ENCODE measurements at regions not wholly inside any gene's neighbourhood (a gene's known extent, or its start where the extent isn't known, plus 50 kb on each side); places are given as distances from the start of the nearest gene placed in this dataset.
A peak's percentile ranks its signal among the peaks of the same experiment; 100 is the strongest.
"Not testable (repeated sequence)": the region's sequence is repeated elsewhere in the genome, so short reads cannot be mapped to it uniquely, and the experiment has no call there.

GRCh38 chr17:21558921-21559320, 133.4 kb upstream of the KCNJ18 start:
- DNase-seq: not testable (repeated sequence)

GRCh38 chr17:21564262-21564661, 128.1 kb upstream of the KCNJ18 start:
- DNase-seq: no peak

- not testable (repeated sequence) for DNase-seq
These were observed 127.6 kb upstream of the KCNJ18 start for GRCh38 chr17:21564757-21565156.

- DNase-seq: not testable (repeated sequence)
These were observed 121.9 kb upstream of the KCNJ18 start for GRCh38 chr17:21570427-21570826.

GRCh38 chr17:21572148-21572547, 120.2 kb upstream of the KCNJ18 start:
- not testable (repeated sequence) for DNase-seq

- not testable (repeated sequence) for DNase-seq
These were observed 118.9 kb upstream of the KCNJ18 start for GRCh38 chr17:21573271-21573960.

GRCh38 chr17:21573961-21574610, 118.2 kb upstream of the KCNJ18 start:
- DNase-seq: peak; percentile 28 to 33

GRCh38 chr17:21574611-21575255, 117.6 kb upstream of the KCNJ18 start:
- not testable (repeated sequence) for DNase-seq

GRCh38 chr17:21578783-21579182, 113.5 kb upstream of the KCNJ18 start:
- DNase-seq: not testable (repeated sequence)

GRCh38 chr17:21592774-21593173, 99.5 kb upstream of the KCNJ18 start:
- DNase-seq: no peak

GRCh38 chr17:21593452-21594105, 98.7 kb upstream of the KCNJ18 start:
- not testable (repeated sequence) for DNase-seq

GRCh38 chr17:21595086-21595485, 97.2 kb upstream of the KCNJ18 start:
- DNase-seq: no peak

GRCh38 chr17:21602176-21602575, 90.1 kb upstream of the KCNJ18 start:
- no peak for DNase-seq

- DNase-seq: not testable (repeated sequence)
These were observed 89.0 kb upstream of the KCNJ18 start for GRCh38 chr17:21603292-21603691.

GRCh38 chr17:21611443-21611842, 80.9 kb upstream of the KCNJ18 start:
- not testable (repeated sequence) for DNase-seq

GRCh38 chr17:21612123-21613070, 79.9 kb upstream of the KCNJ18 start:
- DNase-seq: not testable (repeated sequence)

- DNase-seq: no peak
These were observed 79.3 kb upstream of the KCNJ18 start for GRCh38 chr17:21613071-21613429.

- DNase-seq: not testable (repeated sequence)
These were observed 65.3 kb upstream of the KCNJ18 start for GRCh38 chr17:21626987-21627386.
